Fibroblast of skin of left quadriceps (primary cell): ENCODE measurements at regions not wholly inside any gene's neighbourhood (a gene's known extent, or its start where the extent isn't known, plus 50 kb on each side); places are given as distances from the start of the nearest gene placed in this dataset.
"Not testable (repeated sequence)": the region's sequence is repeated elsewhere in the genome, so short reads cannot be mapped to it uniquely, and the experiment has no call there.

Source experiments
- DNase-seq, 2 experiments: peaks; one replicate each; pipeline ENCODE4 v3.0.0-alpha.2; 2013; ENCODE audit warnings: low read depth in 2 of 2

- no peak for DNase-seq
These were observed 415.9 kb upstream of the TMPRSS15 start for GRCh38 chr21:18819507-18819906.

GRCh38 chr21:18826562-18826961 is 423.0 kb upstream of the TMPRSS15 start:
- DNase-seq, result no peak

- DNase-seq, result no peak
These were observed 428.5 kb upstream of the TMPRSS15 start for GRCh38 chr21:18831942-18832676.

- peak; percentile 20 to 21 for DNase-seq
These were observed 429.4 kb upstream of the TMPRSS15 start for GRCh38 chr21:18832950-18833349.

GRCh38 chr21:18834121-18834520 is 430.5 kb upstream of the TMPRSS15 start:
- DNase-seq, result not testable (repeated sequence)

- DNase-seq, result no peak
These were observed 436.7 kb upstream of the TMPRSS15 start for GRCh38 chr21:18840239-18840638.

DNA sequence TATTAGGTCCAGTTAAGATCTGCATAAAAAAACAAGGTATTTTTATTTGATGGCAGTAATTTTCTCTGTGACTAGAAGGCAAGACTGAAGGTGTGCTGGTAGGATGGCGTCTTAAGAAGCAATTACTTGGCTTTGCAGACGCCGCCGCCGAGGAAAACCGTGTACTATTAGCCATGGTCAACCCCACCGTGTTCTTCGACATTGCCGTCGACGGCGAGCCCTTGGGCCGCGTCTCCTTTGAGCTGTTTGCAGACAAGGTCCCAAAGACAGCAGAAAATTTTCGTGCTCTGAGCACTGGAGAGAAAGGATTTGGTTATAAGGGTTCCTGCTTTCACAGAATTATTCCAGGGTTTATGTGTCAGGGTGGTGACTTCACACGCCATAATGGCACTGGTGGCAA is 454.0 kb upstream of the TMPRSS15 start:
- DNase-seq, result not testable (repeated sequence)

DNA sequence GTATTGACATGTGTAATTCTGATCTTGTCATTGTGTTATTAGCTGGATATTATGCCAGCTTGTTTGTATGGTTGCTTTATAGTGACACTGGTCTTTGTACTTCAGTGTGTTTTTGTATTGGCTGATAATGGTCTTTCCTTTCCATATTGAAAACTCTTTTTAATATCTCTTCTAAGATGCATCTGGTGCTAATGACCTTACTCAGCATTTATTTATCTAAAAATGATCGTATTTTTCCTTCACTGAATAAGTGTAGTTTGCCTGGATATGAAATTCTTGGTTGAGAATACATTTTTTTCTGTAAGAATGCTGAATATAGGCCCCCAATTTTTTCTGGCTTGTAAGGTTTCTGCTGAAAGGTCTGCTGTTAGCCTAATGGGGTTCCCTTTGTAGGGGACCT is 465.5 kb upstream of the TMPRSS15 start:
- DNase-seq, result no peak

GRCh38 chr21:18877917-18878316 is 474.3 kb upstream of the TMPRSS15 start:
- DNase-seq, result no peak

DNA sequence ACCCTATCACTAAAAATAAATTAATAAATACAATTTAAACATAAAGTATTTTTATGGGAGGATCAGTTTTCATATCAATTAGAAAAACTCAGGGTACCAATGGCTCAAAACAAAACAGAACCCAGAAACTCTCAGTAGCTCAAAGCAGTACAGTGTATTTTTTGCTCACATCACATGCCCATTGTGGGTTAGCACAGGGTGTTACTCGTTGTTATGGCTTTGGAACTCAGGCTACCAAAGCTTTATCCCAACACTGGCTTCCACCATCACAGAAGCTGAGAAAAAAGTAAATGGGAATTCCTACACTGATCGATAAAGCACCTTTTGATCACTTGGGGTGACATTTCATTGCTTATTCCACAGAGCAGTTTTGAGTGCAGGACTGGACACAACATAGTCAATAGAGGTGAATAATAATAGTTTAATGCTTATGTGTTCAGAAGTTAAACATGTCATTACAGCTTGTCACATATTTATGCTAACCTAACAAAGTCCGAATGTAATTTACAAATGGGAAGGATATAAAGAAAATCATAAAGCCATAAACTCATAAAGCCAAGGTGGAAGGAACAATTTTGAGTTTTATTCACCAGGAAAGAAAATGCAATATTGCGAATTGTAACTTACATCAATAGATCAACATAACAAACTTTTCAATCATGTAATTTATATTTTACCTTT is 484.5 kb upstream of the TMPRSS15 start:
- DNase-seq, result no peak

- no peak for DNase-seq
These were observed 489.8 kb upstream of the TMPRSS15 start for GRCh38 chr21:18893406-18893805.

DNA sequence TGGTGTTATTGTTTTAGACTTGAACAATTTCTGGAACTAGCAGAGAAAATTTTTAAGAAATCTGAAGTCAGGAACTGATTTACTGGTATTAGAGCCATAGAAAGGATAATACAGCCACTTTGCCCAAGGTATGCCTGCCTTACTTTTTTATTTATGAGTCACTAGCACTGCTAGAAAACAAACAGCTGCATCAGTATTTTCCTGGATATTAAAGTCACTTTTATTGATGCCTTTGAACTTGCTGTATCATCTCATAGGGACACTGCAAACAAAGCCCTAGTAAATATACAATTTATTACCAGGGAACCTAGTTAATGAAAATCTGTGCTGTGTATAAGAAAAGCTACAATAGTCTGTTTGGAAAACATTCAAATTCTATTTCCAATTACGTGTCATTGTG is 490.8 kb upstream of the TMPRSS15 start:
- no peak for DNase-seq

GRCh38 chr21:18899261-18899660 is 495.7 kb upstream of the TMPRSS15 start:
- DNase-seq, result no peak

- DNase-seq, result no peak
These were observed 499.1 kb upstream of the TMPRSS15 start for GRCh38 chr21:18902660-18903059.

- no peak for DNase-seq
These were observed 503.5 kb upstream of the TMPRSS15 start for GRCh38 chr21:18907076-18907475.

GRCh38 chr21:18908641-18909040 is 505.1 kb upstream of the TMPRSS15 start:
- DNase-seq, result no peak

GRCh38 chr21:18913914-18914313 is 510.3 kb upstream of the TMPRSS15 start:
- no peak for DNase-seq

DNA sequence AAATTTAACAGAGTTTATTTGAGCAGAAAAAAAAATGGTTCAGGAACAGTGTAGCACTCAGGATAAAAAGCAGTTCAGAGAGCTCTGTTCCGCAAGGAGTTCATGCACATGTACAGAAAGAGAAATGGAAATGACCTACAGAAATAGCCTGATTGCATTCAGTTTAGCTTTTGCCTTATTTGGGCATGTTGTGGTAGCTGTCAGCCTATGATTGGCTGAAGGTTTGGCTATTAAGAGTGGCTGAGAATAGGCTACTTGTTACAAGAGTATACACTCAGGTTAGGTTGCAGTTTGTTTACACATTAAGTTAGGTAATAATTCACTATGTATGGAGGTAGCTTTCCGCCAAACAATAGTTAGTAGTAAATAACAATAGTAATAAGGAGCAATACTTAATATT is 511.0 kb upstream of the TMPRSS15 start:
- no peak for DNase-seq

DNA sequence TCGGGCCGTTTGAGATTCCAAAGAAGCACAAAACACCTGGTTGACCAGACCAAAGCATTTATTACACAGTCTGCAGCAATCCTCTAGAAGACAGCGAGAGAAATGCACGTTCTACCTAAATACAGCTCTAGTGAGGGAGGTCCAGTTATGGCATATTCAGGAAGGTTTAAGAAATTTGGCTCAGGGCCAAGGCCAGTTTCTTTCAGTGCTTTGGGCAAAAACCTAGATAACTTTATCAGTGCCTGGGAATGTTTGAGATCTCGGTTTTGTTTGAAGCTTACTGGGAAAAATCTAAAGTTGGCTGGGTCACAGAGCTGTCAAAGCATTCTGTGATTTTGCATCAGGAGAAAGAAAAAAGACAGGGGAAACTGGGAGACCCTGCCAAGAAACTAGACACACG is 514.0 kb upstream of the TMPRSS15 start:
- DNase-seq, result no peak

DNA sequence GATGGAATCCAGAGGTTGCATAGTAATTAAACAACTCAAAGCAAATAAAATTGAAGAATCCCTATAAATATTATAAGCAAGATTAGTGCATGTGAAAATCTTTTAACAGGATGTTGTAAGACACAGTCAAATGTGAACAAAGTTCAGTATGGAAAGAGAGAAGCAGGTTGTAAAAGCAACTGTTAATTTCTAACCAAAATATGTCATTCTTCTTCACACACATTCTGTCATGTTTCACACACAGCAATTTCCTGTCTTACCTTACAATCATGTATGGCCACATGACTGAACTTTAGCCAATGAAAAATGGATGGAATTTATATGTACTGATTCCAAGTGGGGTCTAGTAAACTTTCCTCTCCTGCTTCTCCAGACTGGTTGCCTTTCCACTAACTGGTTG is 527.7 kb upstream of the TMPRSS15 start:
- no peak for DNase-seq

- no peak for DNase-seq
These were observed 533.8 kb upstream of the TMPRSS15 start for GRCh38 chr21:18937337-18937736.

- no peak for DNase-seq
These were observed 537.2 kb upstream of the TMPRSS15 start for GRCh38 chr21:18940791-18941190.

- DNase-seq, result no peak
These were observed 546.6 kb upstream of the TMPRSS15 start for GRCh38 chr21:18950045-18950740.
